ENCODE measurements at regions not wholly inside any gene's neighbourhood (a gene's known extent, or its start where the extent isn't known, plus 50 kb on each side); places are given as distances from the start of the nearest gene placed in this dataset.
"Not testable (repeated sequence)": the region's sequence is repeated elsewhere in the genome, so short reads cannot be mapped to it uniquely, and the experiment has no call there.

- DNase-seq (ENCODE audit: low spot score) = peak; percentile 15
Observed at GRCh38 chr9:73095425-73095824, 56.2 kb upstream of the ANXA1 start.

GRCh38 chr9:73093740-73094379, 57.8 kb upstream of the ANXA1 start:
- no peak for DNase-seq (ENCODE audit: low spot score)

- no peak for DNase-seq (ENCODE audit: low spot score)
Observed at GRCh38 chr9:73093016-73093739, 58.5 kb upstream of the ANXA1 start.

- DNase-seq (ENCODE audit: low spot score) = no peak
Observed at GRCh38 chr9:73091909-73092308, 59.8 kb upstream of the ANXA1 start.

GRCh38 chr9:73090214-73090613, 61.5 kb upstream of the ANXA1 start:
- DNase-seq (ENCODE audit: low spot score) = no peak

- DNase-seq (ENCODE audit: low spot score) = no peak
Observed at GRCh38 chr9:73089304-73089985, 62.2 kb upstream of the ANXA1 start.

GRCh38 chr9:73087876-73088275, 63.8 kb upstream of the ANXA1 start:
- not testable (repeated sequence) for DNase-seq (ENCODE audit: low spot score)

- DNase-seq (ENCODE audit: low spot score) = no peak
Observed at GRCh38 chr9:73083519-73083918, 68.1 kb upstream of the ANXA1 start.

- peak; percentile 67 for DNase-seq (ENCODE audit: low spot score)
Observed at GRCh38 chr9:73081979-73082657, 69.5 kb upstream of the ANXA1 start.

GRCh38 chr9:73080110-73080694, 71.5 kb upstream of the ANXA1 start:
- peak; percentile 11 for DNase-seq (ENCODE audit: low spot score)

GRCh38 chr9:73079326-73079725, 72.3 kb upstream of the ANXA1 start:
- no peak for DNase-seq (ENCODE audit: low spot score)

GRCh38 chr9:73077625-73078030, 74.0 kb upstream of the ANXA1 start:
- DNase-seq (ENCODE audit: low spot score) = no peak

GRCh38 chr9:73076970-73077369, 74.7 kb upstream of the ANXA1 start:
- no peak for DNase-seq (ENCODE audit: low spot score)

GRCh38 chr9:73074176-73074708, 77.4 kb upstream of the ANXA1 start:
- no peak for DNase-seq (ENCODE audit: low spot score)

GRCh38 chr9:73073337-73074175, 78.1 kb upstream of the ANXA1 start:
- DNase-seq (ENCODE audit: low spot score) = no peak

GRCh38 chr9:73067074-73067473, 84.6 kb upstream of the ANXA1 start:
- DNase-seq (ENCODE audit: low spot score) = no peak

GRCh38 chr9:73065439-73065838, 86.2 kb upstream of the ANXA1 start:
- DNase-seq (ENCODE audit: low spot score) = peak; percentile 52

GRCh38 chr9:73064315-73064714, 87.3 kb upstream of the ANXA1 start:
- DNase-seq (ENCODE audit: low spot score) = no peak

GRCh38 chr9:73061146-73061545, 90.5 kb upstream of the ANXA1 start:
- DNase-seq (ENCODE audit: low spot score) = no peak

GRCh38 chr9:73059247-73059646, 92.4 kb upstream of the ANXA1 start:
- DNase-seq (ENCODE audit: low spot score) = no peak

GRCh38 chr9:73056245-73056644, 95.4 kb upstream of the ANXA1 start:
- no peak for DNase-seq (ENCODE audit: low spot score)
